ENCODE measurements at regions not wholly inside any gene's neighbourhood (a gene's known extent, or its start where the extent isn't known, plus 50 kb on each side); places are given as distances from the start of the nearest gene placed in this dataset.
A peak's percentile ranks its signal among the peaks of the same experiment; 100 is the strongest.
"Not testable (repeated sequence)": the region's sequence is repeated elsewhere in the genome, so short reads cannot be mapped to it uniquely, and the experiment has no call there.

GRCh38 chrX:42386681-42387080, 391.3 kb downstream of the PPP1R2C start:
- Histone ChIP-seq H3K4me1 (replicated peaks in 1 of 2) (no peaks in the 10 kb centered on the region), H3K4me3 (no peak overlapping the region), H3K27ac (no peak overlapping the region)
- no peak for ATAC-seq (replicated peaks in 6 of 8)
- in situ Hi-C loops (cut with MboI; ENCODE audit: low pct_unique_long_range_greater_than_20kb in 2 of 9, low sequenced_read_pairs in 9 of 9, unreplicated experiment in 9 of 9): no loop called here
- WGBS, 10 experiments: 20 to 100% (median 100%) methylated on average over 1 to 2 of the region's 2 CpGs; no CpG with 5 or more reads in 7 of the 10 experiments

GRCh38 chrX:42385730-42386129, 392.2 kb downstream of the PPP1R2C start:
- H3K4me1 ChIP-seq (replicated peaks in 1 of 2): no peaks in the 10 kb centered on the region
- ATAC-seq (replicated peaks in 6 of 8): peak in 1 of 8 experiments; percentile 48

GRCh38 chrX:42384956-42385355, 393.0 kb downstream of the PPP1R2C start:
- no peak for ATAC-seq (replicated peaks in 6 of 8)
- WGBS, 10 experiments: no CpG with 5 or more reads among the region's 1 CpG
- no peak overlapping the region for H3K4me3 ChIP-seq
- H3K4me1 ChIP-seq (replicated peaks in 1 of 2): no peaks in the 10 kb centered on the region
- in situ Hi-C loops (cut with MboI; ENCODE audit: low pct_unique_long_range_greater_than_20kb in 2 of 9, low sequenced_read_pairs in 9 of 9, unreplicated experiment in 9 of 9): no loop called here
- no peak overlapping the region for H3K27ac ChIP-seq

More at GRCh38 chrX:42385730-42386129, 392.2 kb downstream of the PPP1R2C start:
- Histone ChIP-seq H3K4me3 (no peak overlapping the region), H3K27ac (no peak overlapping the region)
- in situ Hi-C loops (cut with MboI; ENCODE audit: low pct_unique_long_range_greater_than_20kb in 2 of 9, low sequenced_read_pairs in 9 of 9, unreplicated experiment in 9 of 9): no loop called here
- WGBS, 10 experiments: 0 to 86% methylated on average over 1 to 2 of the region's 2 CpGs; no CpG with 5 or more reads in 8 of the 10 experiments

- WGBS, 10 experiments: 0% methylated on average over 1 of the region's 1 CpG; no CpG with 5 or more reads in 9 of the 10 experiments
- H3K27ac ChIP-seq: no peak overlapping the region
- H3K4me3 ChIP-seq: no peak overlapping the region
- in situ Hi-C loops (cut with MboI; ENCODE audit: low pct_unique_long_range_greater_than_20kb in 2 of 9, low sequenced_read_pairs in 9 of 9, unreplicated experiment in 9 of 9): no loop called here
- H3K4me1 ChIP-seq (replicated peaks in 1 of 2): no peaks in the 10 kb centered on the region
- ATAC-seq (replicated peaks in 6 of 8): no peak
Measured at GRCh38 chrX:42378857-42379256, 399.1 kb downstream of the PPP1R2C start.

GRCh38 chrX:42375086-42375485, 402.9 kb downstream of the PPP1R2C start:
- Histone ChIP-seq H3K4me3 (no peak overlapping the region), H3K4me1 (replicated peaks in 1 of 2) (no peaks in the 10 kb centered on the region), H3K27ac (no peak overlapping the region)
- 60% methylated on average over 1 of the region's 7 CpGs; no CpG with 5 or more reads in 9 of the 10 experiments for WGBS, 10 experiments
- in situ Hi-C loops (cut with MboI; ENCODE audit: low pct_unique_long_range_greater_than_20kb in 2 of 9, low sequenced_read_pairs in 9 of 9, unreplicated experiment in 9 of 9): no loop called here
- no peak for ATAC-seq (replicated peaks in 6 of 8)

GRCh38 chrX:42366181-42366580, 411.8 kb downstream of the PPP1R2C start:
- H3K4me3 ChIP-seq: no peak overlapping the region
- in situ Hi-C loops (cut with MboI; ENCODE audit: low pct_unique_long_range_greater_than_20kb in 2 of 9, low sequenced_read_pairs in 9 of 9, unreplicated experiment in 9 of 9): no loop called here
- 0 to 100% (median 20%) methylated on average over 1 of the region's 2 CpGs; no CpG with 5 or more reads in 5 of the 10 experiments for WGBS, 10 experiments
- H3K4me1 ChIP-seq (replicated peaks in 1 of 2): no peaks in the 10 kb centered on the region
- no peak for ATAC-seq (replicated peaks in 6 of 8)
- H3K27ac ChIP-seq: no peak overlapping the region

- no peaks in the 10 kb centered on the region for H3K4me1 ChIP-seq (replicated peaks in 1 of 2)
- in situ Hi-C loops (cut with MboI; ENCODE audit: low pct_unique_long_range_greater_than_20kb in 2 of 9, low sequenced_read_pairs in 9 of 9, unreplicated experiment in 9 of 9): no loop called here
- no peak overlapping the region for H3K4me3 ChIP-seq
- ATAC-seq (replicated peaks in 6 of 8): no peak
- 67 to 100% (median 91%) methylated on average over 1 of the region's 1 CpG; no CpG with 5 or more reads in 7 of the 10 experiments for WGBS, 10 experiments
- H3K27ac ChIP-seq: no peak overlapping the region
Measured at GRCh38 chrX:42362219-42362618, 415.7 kb downstream of the PPP1R2C start.

- H3K27ac ChIP-seq; in situ Hi-C loops (cut with MboI; ENCODE audit: low pct_unique_long_range_greater_than_20kb in 2 of 9, low sequenced_read_pairs in 9 of 9, unreplicated experiment in 9 of 9); ATAC-seq (replicated peaks in 6 of 8); H3K4me3 ChIP-seq; H3K4me1 ChIP-seq (replicated peaks in 1 of 2): not testable (repeated sequence)
- WGBS, 10 experiments: 40% methylated on average over 1 of the region's 3 CpGs; no CpG with 5 or more reads in 9 of the 10 experiments
Measured at GRCh38 chrX:42342981-42343380, 419.6 kb upstream of the CASK start.

Measured in motor neuron (in vitro differentiated cells).